ENCODE measurements at regions not wholly inside any gene's neighbourhood (a gene's known extent, or its start where the extent isn't known, plus 50 kb on each side); places are given as distances from the start of the nearest gene placed in this dataset.

DNA sequence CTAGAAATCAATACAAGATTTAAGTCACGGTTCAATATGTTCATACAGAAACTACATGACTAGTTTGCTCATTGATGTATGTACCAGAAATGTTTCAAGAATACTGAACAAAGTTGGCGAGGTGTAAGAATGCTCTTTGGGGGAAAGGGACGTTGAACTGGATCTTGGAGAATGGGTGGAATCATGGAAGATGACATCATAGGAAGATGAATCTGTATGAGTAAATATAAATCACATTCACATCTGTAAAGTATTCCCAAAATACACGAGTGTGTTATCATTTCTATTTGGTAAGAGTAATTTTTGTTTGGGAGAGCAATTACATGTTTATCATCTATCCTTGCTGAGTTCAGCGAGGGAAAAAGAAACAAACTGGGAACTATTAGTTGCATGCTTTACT lies 162.2 kb upstream of the TMTC1 start:
- no peak overlapping the region for H3K9ac ChIP-seq (ENCODE audit: low read depth, low read length, poor library complexity, severe bottlenecking)
- H2AFZ ChIP-seq (ENCODE audit: low read length) = no peak overlapping the region
- H3K9me3 ChIP-seq (ENCODE audit: insufficient read depth, low read depth, low read length) = no peaks in the 10 kb centered on the region
- H3K4me2 ChIP-seq (ENCODE audit: low read depth, low read length, poor library complexity, severe bottlenecking) = no peak overlapping the region
- H4K20me1 ChIP-seq (ENCODE audit: insufficient read depth, low read length, poor library complexity, severe bottlenecking) = no peaks in the 10 kb centered on the region
- H3F3A ChIP-seq (ENCODE audit: low read depth) = no peaks in the 10 kb centered on the region
- H3K36me3 ChIP-seq (ENCODE audit: insufficient read depth, low read length) = no peaks in the 10 kb centered on the region
- TF ChIP-seq EZH2phosphoT487 (IDR thresholded peaks at IDR 0.05; ENCODE audit: borderline replicate concordance) (no peak), CTCF (conservative IDR thresholded peaks at IDR 0.05; ENCODE audit: low read length) (no peak)
- H3K4me1 ChIP-seq (ENCODE audit: insufficient read depth, low read length, poor library complexity, severe bottlenecking) = no peaks in the 10 kb centered on the region
- H3K79me2 ChIP-seq (ENCODE audit: insufficient read depth, low read length) = no peaks in the 10 kb centered on the region
- H3K9me2 ChIP-seq (replicated peaks; ENCODE audit: low read depth, low read length) = 0 out of 2 replicates have a peak, but pooled peaks cover 5% of the 10 kb centered on the region
- H3K4me3 ChIP-seq (ENCODE audit: low read length, poor library complexity, severe bottlenecking) = no peak overlapping the region
- H3K27me3 ChIP-seq (ENCODE audit: insufficient read depth, low read length, poor library complexity, severe bottlenecking) = no peaks in the 10 kb centered on the region

GRCh38 chr12:29944269-29945000 lies 160.7 kb upstream of the TMTC1 start:
- no peak overlapping the region for H3K4me3 ChIP-seq (ENCODE audit: low read length, poor library complexity, severe bottlenecking)
- no peak overlapping the region for H3K4me2 ChIP-seq (ENCODE audit: low read depth, low read length, poor library complexity, severe bottlenecking)
- no peaks in the 10 kb centered on the region for H3K36me3 ChIP-seq (ENCODE audit: insufficient read depth, low read length)
- H3K79me2 ChIP-seq (ENCODE audit: insufficient read depth, low read length) = no peaks in the 10 kb centered on the region
- H4K20me1 ChIP-seq (ENCODE audit: insufficient read depth, low read length, poor library complexity, severe bottlenecking) = no peaks in the 10 kb centered on the region
- H3K9ac ChIP-seq (ENCODE audit: low read depth, low read length, poor library complexity, severe bottlenecking) = no peak overlapping the region
- H3K9me2 ChIP-seq (replicated peaks; ENCODE audit: low read depth, low read length) = 0 out of 2 replicates have a peak, but pooled peaks cover 5% of the 10 kb centered on the region
- no peaks in the 10 kb centered on the region for H3K4me1 ChIP-seq (ENCODE audit: insufficient read depth, low read length, poor library complexity, severe bottlenecking)
- no peaks in the 10 kb centered on the region for H3F3A ChIP-seq (ENCODE audit: low read depth)
- TF ChIP-seq CTCF (conservative IDR thresholded peaks at IDR 0.05; ENCODE audit: low read length) (no peak), EZH2phosphoT487 (IDR thresholded peaks at IDR 0.05; ENCODE audit: borderline replicate concordance) (no peak)
- no peaks in the 10 kb centered on the region for H3K9me3 ChIP-seq (ENCODE audit: insufficient read depth, low read depth, low read length)
- no peak overlapping the region for H2AFZ ChIP-seq (ENCODE audit: low read length)
- H3K27me3 ChIP-seq (ENCODE audit: insufficient read depth, low read length, poor library complexity, severe bottlenecking) = no peaks in the 10 kb centered on the region

- Histone ChIP-seq H4K20me1 (ENCODE audit: insufficient read depth, low read length, poor library complexity, severe bottlenecking) (no peaks in the 10 kb centered on the region), H3K9me3 (ENCODE audit: insufficient read depth, low read depth, low read length) (no peaks in the 10 kb centered on the region), H3K4me1 (ENCODE audit: insufficient read depth, low read length, poor library complexity, severe bottlenecking) (no peaks in the 10 kb centered on the region), H3K36me3 (ENCODE audit: insufficient read depth, low read length) (no peaks in the 10 kb centered on the region), H3K4me2 (ENCODE audit: low read depth, low read length, poor library complexity, severe bottlenecking) (no peak overlapping the region), H3F3A (ENCODE audit: low read depth) (no peaks in the 10 kb centered on the region), H3K9ac (ENCODE audit: low read depth, low read length, poor library complexity, severe bottlenecking) (no peak overlapping the region), H3K4me3 (ENCODE audit: low read length, poor library complexity, severe bottlenecking) (no peak overlapping the region), H2AFZ (ENCODE audit: low read length) (no peak overlapping the region), H3K79me2 (ENCODE audit: insufficient read depth, low read length) (no peaks in the 10 kb centered on the region), H3K27me3 (ENCODE audit: insufficient read depth, low read length, poor library complexity, severe bottlenecking) (no peaks in the 10 kb centered on the region), H3K9me2 (replicated peaks; ENCODE audit: low read depth, low read length) (0 out of 2 replicates have a peak, but pooled peaks cover 5% of the 10 kb centered on the region)
- TF ChIP-seq EZH2phosphoT487 (IDR thresholded peaks at IDR 0.05; ENCODE audit: borderline replicate concordance) (no peak), CTCF (conservative IDR thresholded peaks at IDR 0.05; ENCODE audit: low read length) (no peak)
Measured at GRCh38 chr12:29943683-29944082, 159.9 kb upstream of the TMTC1 start.

Data from Loucy (cell line).